CD4-positive, alpha-beta T cell treated with Interleukin-21 for 1 hour (primary cell): ENCODE measurements at regions not wholly inside any gene's neighbourhood (a gene's known extent, or its start where the extent isn't known, plus 50 kb on each side); places are given as distances from the start of the nearest gene placed in this dataset.
"Not testable (repeated sequence)": the region's sequence is repeated elsewhere in the genome, so short reads cannot be mapped to it uniquely, and the experiment has no call there.

Source experiments
- DNase-seq: peaks from one replicate; pipeline ENCODE4 v3.0.0-alpha.2; 2020

DNA sequence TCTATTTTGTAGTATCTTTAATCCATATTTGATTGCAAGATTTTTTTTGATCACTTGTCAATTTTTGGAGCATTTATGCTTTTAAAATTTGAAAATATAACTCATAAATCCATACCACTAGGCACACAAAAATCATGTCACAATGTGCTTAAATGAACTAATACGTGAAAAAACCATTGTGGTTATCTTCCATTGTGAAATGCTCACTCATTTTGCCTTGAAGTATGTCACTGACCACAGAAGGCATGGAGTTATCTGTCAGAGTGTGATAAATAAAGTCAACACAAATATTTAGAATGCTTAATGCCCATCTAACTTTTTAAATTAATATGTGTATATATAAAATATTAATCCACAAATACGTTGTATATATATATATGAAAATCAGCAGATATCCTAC lies 347.2 kb downstream of the PTPRC start:
- DNase-seq = no peak

DNA sequence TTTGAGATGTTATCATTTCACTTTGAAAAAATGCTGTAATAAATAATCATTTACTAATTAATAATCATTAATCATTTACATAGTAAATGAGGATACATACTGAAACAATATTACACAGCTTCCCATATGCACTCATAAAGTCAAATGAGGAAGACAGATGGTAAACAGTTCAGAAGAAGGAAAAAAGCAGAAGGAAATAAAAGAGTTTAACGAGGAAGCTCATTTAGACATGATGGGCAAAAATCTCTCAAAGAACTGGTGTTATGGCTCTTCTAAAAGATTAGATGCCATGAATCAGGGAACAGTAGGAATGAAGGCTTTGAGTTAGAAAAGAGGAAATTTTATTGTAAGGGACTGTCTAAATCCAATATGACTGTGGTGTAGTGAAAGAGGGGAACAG lies 347.6 kb downstream of the PTPRC start:
- no peak for DNase-seq

DNA sequence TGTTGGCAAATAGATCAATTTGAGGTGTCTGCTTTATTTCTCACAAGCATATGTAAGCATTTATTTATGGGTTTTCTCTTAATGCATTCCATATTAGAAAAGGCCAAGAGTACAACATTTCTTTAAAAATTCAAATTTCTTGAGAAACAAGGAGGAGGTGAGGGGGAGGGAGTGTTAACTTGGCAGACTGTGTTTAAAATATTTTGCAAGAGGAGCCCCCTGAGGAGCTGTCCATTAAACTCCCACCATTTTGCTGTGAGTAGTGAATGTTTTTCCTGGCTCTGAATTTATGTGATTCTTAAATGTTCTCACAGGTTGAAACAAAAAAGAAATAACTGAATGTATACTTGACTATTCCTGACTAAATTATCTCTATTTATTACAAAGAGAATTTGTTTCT lies 363.8 kb downstream of the PTPRC start:
- DNase-seq = no peak

DNA sequence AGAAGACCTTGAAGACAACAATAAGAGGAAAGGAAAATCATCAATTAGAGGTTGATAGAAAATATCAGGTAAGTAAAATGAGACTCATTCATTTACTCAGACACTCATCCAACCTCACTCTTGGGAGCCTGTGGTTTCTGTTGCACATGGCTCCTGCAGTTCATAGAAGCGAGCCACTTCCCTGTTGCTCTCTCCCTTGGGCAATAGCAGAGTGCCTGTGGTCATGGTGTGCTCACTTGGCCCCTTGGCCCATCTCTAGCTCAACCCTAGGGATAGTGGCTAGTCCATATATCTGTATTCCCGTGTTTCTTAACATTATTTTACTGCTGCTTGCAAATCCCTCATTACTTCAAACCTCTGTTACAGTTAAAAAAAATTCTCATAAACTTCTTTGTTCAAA lies 368.6 kb downstream of the PTPRC start:
- no peak for DNase-seq

DNA sequence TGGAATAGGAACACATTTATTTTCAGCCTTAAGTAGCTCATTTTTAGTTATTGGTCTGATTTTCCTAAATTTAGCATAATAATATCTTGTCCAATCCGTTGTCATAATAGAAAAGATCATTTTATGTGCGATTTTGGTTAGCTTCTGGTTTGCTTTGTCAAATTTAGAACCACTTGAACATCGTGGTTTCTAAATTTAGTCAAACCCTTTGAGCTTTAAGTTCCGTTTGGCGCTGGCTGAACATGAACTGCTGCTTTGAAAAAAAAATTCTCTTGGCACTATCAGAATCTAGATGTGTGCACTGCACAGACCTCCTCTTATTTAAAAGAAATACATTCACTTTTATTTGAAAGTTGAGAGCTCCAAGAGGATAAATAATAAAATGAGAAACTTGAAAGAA lies 370.6 kb downstream of the PTPRC start:
- DNase-seq = peak; percentile 13

DNA sequence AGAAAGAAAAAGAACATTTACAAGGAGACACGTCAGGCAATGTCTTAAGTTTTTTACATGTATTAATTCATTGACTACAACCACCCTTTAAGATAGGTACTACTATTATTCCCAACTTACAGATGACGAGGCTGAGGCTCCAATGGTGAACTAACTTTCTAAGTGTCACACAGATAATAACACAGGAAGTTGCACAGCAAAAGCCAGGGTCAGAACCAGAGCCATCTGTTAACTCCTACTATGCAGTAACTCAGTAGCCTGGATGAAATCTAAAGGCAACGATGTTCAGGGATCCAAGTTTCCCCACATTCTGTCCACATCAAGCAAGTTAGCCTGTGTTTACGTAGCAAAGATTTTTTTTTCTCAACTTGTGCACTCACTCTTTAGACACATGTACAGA lies 371.7 kb downstream of the PTPRC start:
- DNase-seq = peak; percentile 13

DNA sequence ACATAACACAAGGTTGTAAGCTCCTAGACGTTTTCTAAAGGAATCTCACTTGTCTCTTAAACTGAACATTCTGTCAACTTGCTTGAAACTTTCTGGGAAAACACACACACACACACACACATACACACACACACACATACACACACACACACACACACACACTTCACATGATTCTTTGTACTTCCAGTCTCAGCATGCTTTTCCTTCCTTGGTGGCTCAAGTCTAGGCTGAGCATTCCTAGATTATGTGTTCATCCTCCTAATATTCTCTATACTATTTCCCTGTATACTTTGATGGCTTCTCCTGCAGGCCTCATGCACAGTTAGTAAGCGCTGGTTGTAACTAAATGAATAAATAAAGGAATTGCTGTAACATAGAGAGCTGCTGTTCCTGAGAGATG lies 372.1 kb downstream of the PTPRC start:
- no peak for DNase-seq

DNA sequence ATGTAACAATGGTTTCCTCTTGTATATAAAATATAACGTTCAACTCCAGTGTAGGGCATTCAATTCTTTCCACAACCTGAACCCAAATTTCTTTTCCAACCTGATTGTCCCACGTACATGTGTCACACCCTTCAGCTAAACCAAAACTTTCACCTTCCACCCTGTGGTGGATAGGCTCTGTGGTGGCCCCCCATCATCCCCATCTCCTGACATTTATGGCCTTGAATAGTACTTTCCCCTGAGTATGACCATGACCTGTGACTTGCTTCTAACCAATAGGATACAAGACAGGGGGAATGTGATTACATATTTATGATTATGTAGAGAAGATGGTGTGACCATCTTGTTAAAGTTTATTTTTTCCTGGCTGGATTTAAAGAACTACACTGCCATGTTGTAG lies 377.0 kb downstream of the PTPRC start:
- DNase-seq = no peak

DNA sequence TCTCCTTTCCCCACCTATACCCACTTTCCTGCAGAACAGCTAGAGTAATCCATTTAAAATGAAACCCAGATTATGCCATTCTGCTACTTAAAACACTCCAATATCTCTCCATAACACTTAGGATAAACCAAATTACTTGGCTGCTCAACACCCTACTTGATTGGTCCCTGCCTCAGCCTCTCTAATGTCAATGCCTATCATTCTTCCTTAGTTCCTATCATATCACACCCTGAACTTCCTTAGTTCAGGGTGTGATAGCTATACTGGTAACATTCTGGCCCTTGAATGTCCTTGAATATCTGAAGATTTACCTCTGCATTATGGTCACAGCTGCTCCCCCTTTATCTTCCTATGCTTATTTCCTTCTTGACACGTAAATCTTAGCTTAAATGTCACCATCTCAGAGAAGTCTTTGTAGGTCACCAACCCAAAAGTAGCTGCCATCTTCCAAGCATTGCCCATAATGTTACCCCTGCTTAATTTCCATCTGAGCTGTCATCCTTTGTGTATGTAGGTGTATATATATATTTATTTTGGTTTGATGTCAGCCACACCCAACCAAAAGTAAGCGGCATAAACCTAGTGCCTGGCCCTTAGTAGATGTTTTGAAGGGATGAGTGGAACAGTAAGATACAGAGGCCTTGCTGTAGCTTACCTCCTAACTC lies 379.8 kb downstream of the PTPRC start:
- DNase-seq = no peak

DNA sequence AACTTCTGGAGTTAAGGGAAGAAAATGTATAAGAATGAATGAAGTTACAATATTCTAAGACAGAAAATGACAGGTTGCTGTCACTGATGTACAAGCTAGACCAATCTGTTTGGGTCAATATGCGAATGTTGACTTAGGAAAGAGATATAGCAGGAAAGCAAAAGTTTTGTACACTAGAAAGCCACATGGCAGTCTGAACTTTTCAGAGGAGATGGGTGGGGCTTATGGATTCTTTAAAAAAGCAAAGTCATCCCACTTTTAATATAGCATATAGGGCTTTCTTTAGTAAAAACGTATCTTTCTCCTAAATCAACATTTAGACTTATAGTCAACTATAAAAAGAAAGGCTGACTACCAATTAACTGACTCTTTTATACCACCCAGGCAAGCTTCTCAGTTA lies 381.2 kb downstream of the PTPRC start:
- DNase-seq = no peak

DNA sequence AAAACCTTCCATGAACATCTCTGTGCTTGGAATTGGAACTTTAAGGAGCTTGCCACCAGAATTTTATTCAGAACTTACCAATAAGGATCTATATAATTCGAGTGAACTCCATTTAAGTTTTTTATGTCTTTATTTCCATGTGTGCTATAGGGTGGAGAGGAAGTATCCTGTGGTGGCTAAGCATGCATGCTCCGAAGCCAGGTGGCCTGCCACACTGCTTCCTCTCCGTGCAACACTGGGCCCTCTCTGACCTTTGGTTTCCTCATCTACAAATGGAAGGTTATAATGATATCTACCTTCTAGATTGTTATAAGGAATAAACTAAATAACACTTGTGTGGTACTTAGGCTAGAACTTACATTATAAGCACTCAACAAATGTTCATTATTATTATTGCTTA lies 382.1 kb downstream of the PTPRC start:
- no peak for DNase-seq

DNA sequence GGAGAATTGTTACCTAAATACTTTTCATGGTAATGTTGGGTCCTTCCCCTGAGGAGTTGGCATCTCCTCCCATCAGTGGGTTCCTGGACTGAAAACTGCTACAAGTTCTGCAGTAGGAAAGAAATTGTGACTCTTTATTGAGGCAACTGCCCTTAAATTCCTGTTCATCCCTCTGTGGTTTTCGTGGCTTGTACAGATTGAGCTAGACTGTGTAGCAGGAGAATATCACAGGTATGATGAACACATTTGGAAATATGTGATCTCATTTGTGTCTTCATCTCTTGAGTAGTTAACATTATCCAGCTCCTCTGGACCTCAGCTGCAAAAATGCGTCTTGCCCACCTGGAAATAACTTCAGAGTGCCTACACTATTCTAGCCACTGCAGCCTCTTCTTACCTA lies 390.6 kb downstream of the PTPRC start:
- DNase-seq = no peak

DNA sequence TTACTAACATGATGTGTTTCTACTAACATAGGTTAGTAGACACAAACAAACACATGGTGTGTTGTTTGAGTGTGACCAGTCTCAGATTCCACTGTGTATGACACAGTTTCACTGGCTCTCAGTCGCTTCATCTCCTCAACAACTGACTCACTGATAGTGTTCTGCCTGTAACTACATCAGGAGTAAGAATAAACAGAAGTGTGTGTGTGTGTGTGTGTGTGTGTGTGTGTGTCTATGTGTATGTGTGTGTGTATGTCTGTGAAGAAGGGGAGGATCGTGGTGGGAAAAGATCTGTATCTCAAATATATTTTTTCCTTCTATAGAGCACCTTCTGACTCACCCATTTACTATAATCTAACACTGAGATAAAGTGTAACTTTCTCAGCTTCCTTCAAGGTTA lies 391.0 kb downstream of the PTPRC start:
- DNase-seq = no peak

DNA sequence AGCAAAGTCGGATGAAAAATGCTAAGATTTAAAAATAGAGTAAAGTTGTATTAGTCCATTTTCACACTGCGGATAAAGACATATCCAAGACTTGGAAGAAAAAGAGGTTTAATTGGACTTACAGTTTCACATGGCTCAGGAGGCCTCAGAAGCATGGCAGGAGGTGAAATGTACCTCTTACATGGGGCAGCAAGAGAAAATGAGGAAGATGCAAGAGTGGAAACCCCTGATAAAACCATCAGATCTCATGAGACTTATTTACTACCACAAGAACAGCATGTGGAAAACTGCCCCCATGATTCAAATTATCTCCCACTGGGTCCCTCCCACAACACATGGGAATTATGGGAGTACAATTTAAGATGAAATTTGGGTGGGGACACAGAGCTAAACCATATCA lies 391.7 kb downstream of the PTPRC start:
- not testable (repeated sequence) for DNase-seq

DNA sequence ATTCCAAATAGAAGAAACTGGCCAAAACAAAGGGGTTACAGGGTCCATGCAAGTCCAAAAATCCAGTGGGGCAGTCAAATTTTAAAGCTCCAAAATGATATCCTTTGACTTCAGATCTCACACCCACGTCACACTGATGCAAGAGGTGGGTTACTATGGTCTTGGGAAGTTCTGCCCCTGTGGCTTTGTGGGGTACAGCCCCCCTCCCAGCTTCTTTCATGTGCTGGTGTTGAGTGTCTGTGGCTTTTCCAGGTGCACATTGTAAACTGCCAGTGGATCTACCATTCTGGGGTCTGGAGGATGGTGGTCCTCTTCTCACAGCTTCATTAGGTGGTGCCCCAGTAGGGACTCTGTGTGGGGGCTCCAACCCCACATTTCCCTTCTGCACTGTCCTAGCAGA lies 392.3 kb downstream of the PTPRC start:
- not testable (repeated sequence) for DNase-seq

DNA sequence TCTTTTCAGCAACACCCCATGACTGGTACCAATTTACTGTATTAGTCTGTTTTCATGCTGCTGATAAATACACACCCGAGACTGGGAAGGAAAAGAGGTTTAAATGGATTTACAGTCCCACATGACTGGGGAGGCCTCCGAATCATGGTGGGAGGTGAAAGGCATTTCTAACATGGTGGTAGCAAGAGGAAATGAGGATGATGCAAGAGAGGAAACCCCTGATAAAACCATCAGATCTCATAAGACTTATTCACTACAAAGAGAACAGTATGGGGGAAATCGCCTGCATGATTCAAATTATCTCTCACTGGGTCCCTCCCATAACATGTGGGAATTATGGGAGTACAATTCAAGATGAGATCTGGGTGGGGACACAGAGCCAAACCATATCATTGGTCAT lies 393.6 kb downstream of the PTPRC start:
- DNase-seq = not testable (repeated sequence)

DNA sequence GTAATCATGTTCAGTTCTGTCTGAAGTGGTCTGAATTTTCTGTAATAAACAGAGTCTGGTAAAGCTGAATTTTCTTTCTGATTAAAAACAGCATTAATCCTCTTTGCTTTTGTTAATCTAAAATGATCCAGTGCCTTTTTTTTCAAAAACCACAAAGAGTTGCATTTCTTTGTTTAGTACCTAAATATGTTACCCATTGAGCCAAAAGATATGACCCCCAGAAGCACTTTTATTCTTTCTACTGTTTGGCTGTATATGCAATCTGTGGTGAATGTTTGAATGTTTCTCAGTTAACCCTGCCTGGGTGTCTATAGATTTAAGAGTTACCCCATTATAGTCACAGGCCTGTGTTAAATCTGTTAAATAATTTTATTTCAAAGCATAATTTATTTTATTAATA lies 394.8 kb downstream of the PTPRC start:
- DNase-seq = no peak

DNA sequence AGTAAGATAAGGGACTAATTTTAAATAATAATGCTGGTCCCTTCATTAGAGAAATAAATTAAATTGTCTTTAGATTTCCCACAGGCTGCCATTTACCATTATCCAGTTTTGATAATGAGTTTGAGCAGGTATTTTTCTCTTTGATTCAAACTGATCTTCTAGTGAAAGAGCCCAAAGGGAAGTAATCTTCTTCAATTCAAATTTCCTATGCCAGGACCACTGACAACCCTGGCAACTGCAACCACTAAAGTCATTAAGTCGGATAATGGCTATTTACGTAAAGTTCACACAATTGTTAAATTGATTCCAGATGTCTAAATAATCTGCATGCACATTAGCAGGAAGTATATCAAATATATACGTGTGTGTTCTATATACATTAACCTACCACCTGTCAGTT lies 399.3 kb downstream of the PTPRC start:
- no peak for DNase-seq

DNA sequence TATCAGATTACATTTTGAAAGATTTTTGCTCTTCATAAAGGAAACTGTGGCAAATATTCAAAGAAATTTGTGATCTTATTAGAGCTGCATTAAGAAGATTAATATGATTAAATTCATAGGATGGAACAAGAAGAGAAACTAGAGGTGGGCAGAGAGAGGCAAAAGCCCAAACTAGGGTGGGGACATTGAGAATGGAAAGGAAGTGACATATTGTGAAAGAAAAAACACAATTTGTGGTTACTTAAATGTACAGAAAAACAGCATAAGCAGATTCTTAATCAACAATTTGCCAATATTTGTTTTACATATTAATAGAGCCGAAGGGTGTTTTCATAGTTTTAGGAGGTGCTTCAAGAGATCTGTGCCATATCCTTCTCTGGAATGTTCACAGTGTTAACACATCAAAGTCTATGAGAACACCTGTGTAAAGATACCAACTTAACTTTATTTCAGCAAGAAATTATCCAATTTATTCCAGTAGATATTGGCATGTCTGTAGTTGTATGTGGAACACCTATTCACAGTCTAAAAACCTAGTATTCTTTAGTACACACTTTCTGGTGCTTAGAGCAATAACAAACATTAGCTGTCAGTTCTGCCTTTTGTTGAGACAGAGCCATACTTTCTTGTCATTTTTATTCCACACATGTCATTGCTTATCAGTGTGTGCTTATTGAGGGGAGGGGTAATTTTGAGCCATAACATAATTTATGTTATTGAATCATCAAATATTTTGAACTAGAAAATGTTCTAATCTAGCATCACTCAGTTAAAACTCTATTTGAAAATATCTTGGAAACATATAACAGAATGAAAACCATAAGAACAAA lies 401.5 kb downstream of the PTPRC start:
- DNase-seq = no peak

DNA sequence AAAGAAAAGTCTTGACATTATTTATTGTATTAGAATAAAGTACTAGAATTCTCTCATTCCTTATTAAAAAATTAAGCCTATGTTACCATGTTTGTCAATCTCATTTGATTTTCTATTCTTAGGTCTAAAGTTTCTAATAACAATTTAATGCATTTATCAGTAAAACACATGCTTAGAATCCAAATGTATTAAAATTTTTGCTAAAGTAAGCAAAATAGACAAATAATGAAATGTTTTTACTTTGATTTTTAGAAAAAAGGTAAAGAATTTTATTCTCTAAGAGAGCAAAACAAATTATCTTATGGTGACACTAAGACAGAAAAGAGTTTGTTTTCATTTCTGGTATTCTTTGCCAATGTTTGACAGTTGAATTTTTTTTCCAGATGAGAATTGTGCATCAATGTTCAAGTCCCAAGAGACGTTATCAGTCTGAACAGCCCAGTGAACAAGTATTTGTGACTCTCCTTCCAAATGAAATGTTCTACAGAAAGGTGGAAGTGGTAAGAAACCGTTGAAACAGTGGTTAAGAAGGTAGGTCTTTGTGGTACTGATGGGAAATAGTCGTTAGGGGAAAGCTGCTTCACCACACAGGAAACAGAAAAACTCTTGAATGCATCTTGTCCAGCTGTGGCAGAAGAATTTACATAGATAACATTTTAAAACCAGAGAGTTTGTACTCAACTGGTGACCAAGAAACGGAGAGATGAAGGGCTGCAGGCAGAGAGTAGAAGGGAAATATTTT lies 402.5 kb downstream of the PTPRC start:
- peak; percentile 61 for DNase-seq

DNA sequence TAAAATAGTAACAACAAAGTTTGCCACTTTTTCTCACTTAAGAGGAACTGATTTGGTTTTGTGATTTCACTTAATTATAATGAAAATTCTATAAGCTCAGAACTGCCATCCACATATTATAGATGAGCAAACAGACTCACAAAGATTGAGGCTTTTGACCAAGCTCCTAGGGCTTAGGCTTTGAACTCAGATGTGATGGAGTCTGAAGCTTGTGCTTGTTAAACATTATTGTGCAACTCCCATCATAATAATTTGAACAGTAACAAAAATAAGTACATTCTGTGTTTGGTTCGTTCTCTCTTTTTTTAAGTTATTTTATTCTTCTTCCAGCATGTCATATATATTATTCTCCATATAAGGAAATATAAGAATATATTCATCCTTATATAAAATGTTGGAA lies 403.4 kb downstream of the PTPRC start:
- no peak for DNase-seq

DNA sequence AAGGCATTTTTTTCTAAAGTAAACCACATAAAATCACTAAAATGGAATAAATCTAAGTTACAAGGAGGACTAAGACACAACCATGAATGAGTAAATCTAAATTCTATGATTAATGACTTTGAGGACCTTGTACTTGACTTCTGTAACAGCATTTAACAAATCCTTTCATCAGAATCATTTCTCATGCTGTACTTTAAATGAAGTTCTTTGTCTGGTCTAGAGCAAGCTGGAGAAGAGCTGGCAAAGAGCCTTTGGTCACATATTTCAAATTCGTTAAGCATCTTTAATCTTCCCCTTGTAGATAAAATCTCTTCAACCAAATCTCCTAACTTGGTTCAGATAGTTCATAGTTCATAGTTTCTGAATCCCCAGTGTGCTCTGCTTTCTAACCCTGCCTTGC lies 405.4 kb downstream of the PTPRC start:
- DNase-seq = no peak

DNA sequence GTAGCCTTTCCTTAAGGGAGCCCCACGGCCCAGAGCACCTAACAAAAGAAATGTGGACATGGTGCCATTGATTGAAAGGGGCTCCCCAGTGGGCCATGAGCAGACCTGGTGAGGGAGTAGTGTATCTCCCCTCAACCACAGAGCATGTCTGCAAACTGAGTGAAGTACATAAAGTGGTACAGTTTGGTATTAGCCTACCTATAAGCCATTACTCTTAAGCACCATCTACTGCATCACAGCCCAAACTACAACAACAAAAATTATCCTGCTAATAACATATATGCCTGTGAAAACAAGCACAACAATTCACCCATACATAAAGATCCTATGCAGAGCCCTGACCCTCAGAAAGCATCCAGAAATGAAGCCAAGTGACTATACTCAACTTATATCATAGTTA lies 407.8 kb downstream of the PTPRC start:
- no peak for DNase-seq

DNA sequence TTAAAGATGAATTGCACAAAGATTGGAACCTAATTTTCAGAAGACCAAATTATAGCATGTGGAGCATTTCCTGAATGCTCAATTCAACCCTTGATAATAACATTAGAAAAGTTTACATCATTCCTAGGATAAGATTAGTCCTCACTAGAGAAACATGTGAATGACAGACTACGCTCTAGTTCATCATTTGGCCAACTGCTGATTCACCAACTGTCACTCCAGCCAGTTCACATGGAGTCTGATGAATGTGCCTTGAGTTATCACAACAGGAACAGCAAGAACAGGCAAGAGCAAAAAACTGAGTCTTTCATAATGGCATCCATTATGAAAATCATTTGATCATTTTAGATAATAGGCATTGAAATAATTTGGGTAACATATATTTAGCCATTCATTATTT lies 415.9 kb downstream of the PTPRC start:
- no peak for DNase-seq
